ENCODE measurements at regions not wholly inside any gene's neighbourhood (a gene's known extent, or its start where the extent isn't known, plus 50 kb on each side); places are given as distances from the start of the nearest gene placed in this dataset.

- WGBS = 32% methylated on average over 7 of the region's 7 CpGs
- Histone ChIP-seq H3K27ac (no peak overlapping the region), H3K4me3 (no peak overlapping the region), H3K9me3 (no peaks in the 10 kb centered on the region), H3K4me1 (peaks cover 14% of the 10 kb centered on the region), H3K36me3 (no peaks in the 10 kb centered on the region), H3K27me3 (no peaks in the 10 kb centered on the region)
- no peak for DNase-seq (ENCODE audit: low spot score in 2 of 2)
- TF ChIP-seq EP300 (IDR thresholded peaks at IDR 0.05) = no peak
- TF ChIP-seq POLR2AphosphoS5 (IDR thresholded peaks at IDR 0.05) = no peak
- no peak for TF ChIP-seq CTCF (IDR thresholded peaks at IDR 0.05)
- no peak for TF ChIP-seq POLR2A (IDR thresholded peaks at IDR 0.05)
These were observed 51.5 kb upstream of the MAP3K1 start for GRCh38 chr5:56763711-56764466.

GRCh38 chr5:56763182-56763581 is 52.2 kb upstream of the MAP3K1 start:
- DNase-seq (ENCODE audit: low spot score in 2 of 2) = no peak
- TF ChIP-seq CTCF (IDR thresholded peaks at IDR 0.05) = no peak
- no peak for TF ChIP-seq EP300 (IDR thresholded peaks at IDR 0.05)
- no peak for TF ChIP-seq POLR2A (IDR thresholded peaks at IDR 0.05)
- no peak for TF ChIP-seq POLR2AphosphoS5 (IDR thresholded peaks at IDR 0.05)
- no peak overlapping the region for H3K27ac ChIP-seq
- WGBS = 90% methylated on average over 1 of the region's 1 CpG
- no peaks in the 10 kb centered on the region for H3K27me3 ChIP-seq
- no peaks in the 10 kb centered on the region for H3K9me3 ChIP-seq
- no peak overlapping the region for H3K4me3 ChIP-seq
- peaks cover 14% of the 10 kb centered on the region for H3K4me1 ChIP-seq
- H3K36me3 ChIP-seq = no peaks in the 10 kb centered on the region

GRCh38 chr5:56761151-56761885 is 54.0 kb upstream of the MAP3K1 start:
- Histone ChIP-seq H3K4me1 (peaks cover 14% of the 10 kb centered on the region), H3K27ac (no peak overlapping the region), H3K4me3 (no peak overlapping the region), H3K27me3 (no peaks in the 10 kb centered on the region), H3K36me3 (no peaks in the 10 kb centered on the region), H3K9me3 (no peaks in the 10 kb centered on the region)
- 72% methylated on average over 4 of the region's 4 CpGs for WGBS
- TF ChIP-seq POLR2AphosphoS5 (IDR thresholded peaks at IDR 0.05) = no peak
- TF ChIP-seq CTCF (IDR thresholded peaks at IDR 0.05) = no peak
- no peak for TF ChIP-seq POLR2A (IDR thresholded peaks at IDR 0.05)
- no peak for TF ChIP-seq EP300 (IDR thresholded peaks at IDR 0.05)
- DNase-seq (ENCODE audit: low spot score in 2 of 2) = no peak

- no peak for DNase-seq (ENCODE audit: low spot score in 2 of 2)
- H3K36me3 ChIP-seq = no peaks in the 10 kb centered on the region
- no peak for TF ChIP-seq POLR2AphosphoS5 (IDR thresholded peaks at IDR 0.05)
- TF ChIP-seq POLR2A (IDR thresholded peaks at IDR 0.05) = no peak
- no peak for TF ChIP-seq CTCF (IDR thresholded peaks at IDR 0.05)
- no peak for TF ChIP-seq EP300 (IDR thresholded peaks at IDR 0.05)
- H3K27me3 ChIP-seq = no peaks in the 10 kb centered on the region
- H3K27ac ChIP-seq = no peak overlapping the region
- H3K9me3 ChIP-seq = no peaks in the 10 kb centered on the region
- H3K4me3 ChIP-seq = no peak overlapping the region
- 83% methylated on average over 5 of the region's 5 CpGs for WGBS
- H3K4me1 ChIP-seq = peaks cover 14% of the 10 kb centered on the region
These were observed 54.6 kb upstream of the MAP3K1 start for GRCh38 chr5:56760723-56761122.

- no peak for TF ChIP-seq POLR2AphosphoS5 (IDR thresholded peaks at IDR 0.05)
- no peak for TF ChIP-seq EP300 (IDR thresholded peaks at IDR 0.05)
- TF ChIP-seq CTCF (IDR thresholded peaks at IDR 0.05) = no peak
- no peak for TF ChIP-seq POLR2A (IDR thresholded peaks at IDR 0.05)
- Histone ChIP-seq H3K27me3 (no peaks in the 10 kb centered on the region), H3K36me3 (no peaks in the 10 kb centered on the region), H3K4me1 (peaks cover 14% of the 10 kb centered on the region), H3K9me3 (no peaks in the 10 kb centered on the region), H3K4me3 (no peak overlapping the region), H3K27ac (no peak overlapping the region)
- DNase-seq (ENCODE audit: low spot score in 2 of 2) = no peak
- 39% methylated on average over 4 of the region's 4 CpGs for WGBS
These were observed 55.7 kb upstream of the MAP3K1 start for GRCh38 chr5:56759521-56760216.

All from suprapubic skin (tissue), 4 donors.